Neural progenitor cell (in vitro differentiated cells): ENCODE measurements at regions not wholly inside any gene's neighbourhood (a gene's known extent, or its start where the extent isn't known, plus 50 kb on each side); places are given as distances from the start of the nearest gene placed in this dataset.

ENCODE experiments used
- DNase-seq: peaks from one replicate; pipeline ENCODE4 v3.0.0-alpha.2; 2016; ENCODE audit warnings: low spot score
- H2AFZ ChIP-seq: fragments of 200-600 bp; sonication (generic); replicated peaks from 2 replicates; pipeline ENCODE4 v1.6.1; 2016; ENCODE audit warnings: antibody characterized with exemption
- H3F3A ChIP-seq: fragments of 200-600 bp; sonication (generic); 2 replicates; pipeline ENCODE4 v1.6.1; 2016; ENCODE audit warnings: antibody characterized with exemption, low read depth
- H3K27ac ChIP-seq: fragments of 200-600 bp; sonication (generic); 2 replicates; pipeline ENCODE4 v1.5.1; 2016; ENCODE audit warnings: mild to moderate bottlenecking
- H3K27me3 ChIP-seq: fragments of 200-600 bp; sonication (generic); 2 replicates; pipeline ENCODE4 v1.6.1; 2016; ENCODE audit warnings: mild to moderate bottlenecking, moderate library complexity
- H3K36me3 ChIP-seq: fragments of 200-600 bp; sonication (generic); 2 replicates; pipeline ENCODE4 v1.5.1; 2016
- H3K4me1 ChIP-seq: fragments of 200-600 bp; sonication (generic); 2 replicates; pipeline ENCODE4 v1.6.1; 2016; ENCODE audit warnings: mixed run types
- H3K4me2 ChIP-seq: fragments of 200-600 bp; sonication (generic); 2 replicates; pipeline ENCODE4 v1.6.1; 2016
- H3K4me3 ChIP-seq: fragments of 200-600 bp; sonication (generic); 2 replicates; pipeline ENCODE4 v1.5.1; 2016
- H3K79me2 ChIP-seq: fragments of 200-600 bp; sonication (generic); 2 replicates; pipeline ENCODE4 v1.6.1; 2016; ENCODE audit warnings: low read depth
- H3K9ac ChIP-seq: fragments of 200-600 bp; sonication (generic); 2 replicates; pipeline ENCODE4 v1.6.1; 2016
- H3K9me3 ChIP-seq: fragments of 200-600 bp; sonication (generic); 2 replicates; pipeline ENCODE4 v1.5.1; 2016; ENCODE audit warnings: low read depth
- H4K20me1 ChIP-seq: fragments of 200-600 bp; sonication (generic); 2 replicates; pipeline ENCODE4 v1.6.1; 2016; ENCODE audit warnings: low read depth
- H3K27ac Mint-ChIP-seq: 3 replicates; pipeline ENCODE4 v1.8.0; 2021; ENCODE audit warnings: mixed read lengths
- H3K27me3 Mint-ChIP-seq: 2 replicates; pipeline ENCODE4 v1.8.0; 2022; ENCODE audit warnings: low read depth, mild to moderate bottlenecking, inconsistent platforms, moderate library complexity, mixed read lengths; ENCODE audit not compliant: insufficient read depth
- H3K36me3 Mint-ChIP-seq: 3 replicates; pipeline ENCODE4 v1.8.0; 2021; ENCODE audit warnings: mixed read lengths
- H3K4me1 Mint-ChIP-seq: 3 replicates; pipeline ENCODE4 v1.8.0; 2021; ENCODE audit warnings: mixed read lengths
- H3K4me3 Mint-ChIP-seq: 3 replicates; pipeline ENCODE4 v1.8.0; 2021; ENCODE audit warnings: mild to moderate bottlenecking, moderate library complexity, mixed read lengths
- H3K9me3 Mint-ChIP-seq: 3 replicates; pipeline ENCODE4 v1.8.0; 2020; ENCODE audit warnings: mixed read lengths
- CTCF ChIP-seq: fragments of 200-600 bp; sonication (generic); IDR thresholded peaks from 2 replicates; pipeline ENCODE4 v1.5.1; 2017; ENCODE audit warnings: antibody characterized with exemption, mild to moderate bottlenecking
- EZH2 ChIP-seq: fragments of 200-600 bp; sonication (generic); IDR thresholded peaks from 2 replicates; pipeline ENCODE4 v1.6.1; 2017; ENCODE audit warnings: antibody characterized with exemption, mild to moderate bottlenecking, moderate library complexity
- EZH2phosphoT487 ChIP-seq: fragments of 200-600 bp; sonication (generic); IDR thresholded peaks from 2 replicates; pipeline ENCODE4 v1.6.1; 2017; ENCODE audit warnings: antibody characterized with exemption

- Mint-ChIP-seq H3K4me1 (peaks cover 82% of the 10 kb centered on the region), H3K36me3 (no peaks in the 10 kb centered on the region), H3K9me3 (no peaks in the 10 kb centered on the region), H3K27me3 (peaks cover 13% of the 10 kb centered on the region), H3K4me3 (no peak overlapping the region), H3K27ac (no peak overlapping the region)
- H3K27me3 ChIP-seq: no peaks in the 10 kb centered on the region
- peaks cover 8% of the 10 kb centered on the region for H3F3A ChIP-seq
- H3K4me3 ChIP-seq: no peak overlapping the region
- DNase-seq: no peak
- no peak overlapping the region for H2AFZ ChIP-seq
- no peaks in the 10 kb centered on the region for H3K36me3 ChIP-seq
- H3K4me1 ChIP-seq: peaks cover 59% of the 10 kb centered on the region
- no peaks in the 10 kb centered on the region for H4K20me1 ChIP-seq
- H3K9me3 ChIP-seq: no peaks in the 10 kb centered on the region
- H3K27ac ChIP-seq: peak overlapping the region; percentile 21
- H3K9ac ChIP-seq: no peak overlapping the region
- H3K79me2 ChIP-seq: no peaks in the 10 kb centered on the region
- peak overlapping the region; percentile 43 for H3K4me2 ChIP-seq
- TF ChIP-seq EZH2 (no peak), EZH2phosphoT487 (no peak), CTCF (no peak)
Measured at GRCh38 chr14:22478247-22478646, 110.8 kb downstream of the DAD1 start.

GRCh38 chr14:22477569-22478194, 111.3 kb downstream of the DAD1 start:
- Mint-ChIP-seq H3K4me1 (peaks cover 81% of the 10 kb centered on the region), H3K36me3 (no peaks in the 10 kb centered on the region)
- TF ChIP-seq EZH2phosphoT487 (no peak), CTCF (no peak), EZH2 (no peak)

GRCh38 chr14:22476887-22477286, 112.1 kb downstream of the DAD1 start:
- H3K4me1 Mint-ChIP-seq: peaks cover 76% of the 10 kb centered on the region
- no peaks in the 10 kb centered on the region for H4K20me1 ChIP-seq
- no peaks in the 10 kb centered on the region for H3K79me2 ChIP-seq
- DNase-seq: no peak
- no peak overlapping the region for H3K4me3 ChIP-seq
- H3K36me3 ChIP-seq: no peaks in the 10 kb centered on the region
- no peak overlapping the region for H3K4me2 ChIP-seq
- H3F3A ChIP-seq: peaks cover 8% of the 10 kb centered on the region
- H3K27ac ChIP-seq: no peak overlapping the region
- no peak overlapping the region for H3K27ac Mint-ChIP-seq
- H3K4me1 ChIP-seq: peaks cover 45% of the 10 kb centered on the region
- no peaks in the 10 kb centered on the region for H3K36me3 Mint-ChIP-seq
- no peaks in the 10 kb centered on the region for H3K9me3 Mint-ChIP-seq
- peaks cover 13% of the 10 kb centered on the region for H3K27me3 Mint-ChIP-seq
- H3K4me3 Mint-ChIP-seq: no peak overlapping the region
- no peak overlapping the region for H2AFZ ChIP-seq
- no peaks in the 10 kb centered on the region for H3K9me3 ChIP-seq
- no peaks in the 10 kb centered on the region for H3K27me3 ChIP-seq
- TF ChIP-seq EZH2 (no peak), EZH2phosphoT487 (no peak), CTCF (no peak)
- H3K9ac ChIP-seq: no peak overlapping the region

More at GRCh38 chr14:22477569-22478194, 111.3 kb downstream of the DAD1 start:
- no peak overlapping the region for H3K4me3 ChIP-seq
- peaks cover 8% of the 10 kb centered on the region for H3F3A ChIP-seq
- peak overlapping the region; percentile 43 for H3K4me2 ChIP-seq
- no peak overlapping the region for H3K9ac ChIP-seq
- no peaks in the 10 kb centered on the region for H3K27me3 ChIP-seq
- H4K20me1 ChIP-seq: no peaks in the 10 kb centered on the region
- no peaks in the 10 kb centered on the region for H3K36me3 ChIP-seq
- no peak overlapping the region for H3K27ac ChIP-seq
- H3K27me3 Mint-ChIP-seq: peaks cover 13% of the 10 kb centered on the region
- H3K27ac Mint-ChIP-seq: peak overlapping the region; percentile 10
- no peaks in the 10 kb centered on the region for H3K9me3 ChIP-seq
- no peaks in the 10 kb centered on the region for H3K9me3 Mint-ChIP-seq
- DNase-seq: no peak
- no peak overlapping the region for H3K4me3 Mint-ChIP-seq
- no peaks in the 10 kb centered on the region for H3K79me2 ChIP-seq
- no peak overlapping the region for H2AFZ ChIP-seq
- peaks cover 53% of the 10 kb centered on the region for H3K4me1 ChIP-seq
